PC-3 (cell line): ENCODE measurements at regions not wholly inside any gene's neighbourhood (a gene's known extent, or its start where the extent isn't known, plus 50 kb on each side); places are given as distances from the start of the nearest gene placed in this dataset. TPM values are rescaled to one million over a fixed set of nuclear protein-coding genes. Genes with fewer than 3 reads are reported as not detected.

Experiments used
- ATAC-seq: fragments of 200-7000 bp; cut with Tn5 transposase; 2 replicates; pipeline ENCODE4 v1.9.1; 2020; ENCODE audit warnings: mild to moderate bottlenecking, moderate library complexity
- BruUV-seq: library from RNA; stranded (reverse); fragments of 400-500 nt; replicated peaks from 2 replicates; lab custom pipeline; 2021; lab: Mats Ljungman, UMichigan
- CTCF ChIA-PET: fragments of 300-600 bp; sonication (Branson Sonifier 250); formaldehyde crosslinking; loops from one replicate; lab custom pipeline; 2022; ENCODE audit warnings: antibody characterized with exemption; lab: Charles Lee
- POLR2A ChIA-PET: fragments of 300-600 bp; sonication (Branson Sonifier 250); formaldehyde crosslinking; loops from one replicate; lab custom pipeline; 2022; ENCODE audit warnings: antibody characterized with exemption; ENCODE audit not compliant: unreplicated experiment; lab: Charles Lee
- DNase-seq: peaks from one replicate; pipeline ENCODE4 v3.0.0-alpha.2; 2015
- H2AFZ ChIP-seq: fragments of 300-600 bp; sonication (generic); 2 replicates; pipeline ENCODE4 v1.6.0; 2016; ENCODE audit warnings: antibody characterized with exemption, low read length
- H3F3A ChIP-seq: fragments of 300-600 bp; sonication (generic); one replicate; pipeline ENCODE4 v1.6.0; 2017; ENCODE audit warnings: antibody characterized with exemption, low read length, control low read depth, mild to moderate bottlenecking; ENCODE audit not compliant: unreplicated experiment
- H3K27ac ChIP-seq: fragments of 300-600 bp; sonication (generic); 2 replicates; pipeline ENCODE4 v1.5.1; 2016; ENCODE audit warnings: mild to moderate bottlenecking, low read length
- H3K27me3 ChIP-seq: fragments of 300-600 bp; sonication (generic); 2 replicates; pipeline ENCODE4 v1.6.1; 2016; ENCODE audit warnings: low read length, mixed read lengths
- H3K36me3 ChIP-seq: fragments of 300-600 bp; sonication (generic); 2 replicates; pipeline ENCODE4 v1.6.1; 2016; ENCODE audit warnings: low read depth, mixed run types, low read length, mixed read lengths
- H3K4me1 ChIP-seq: fragments of 300-600 bp; sonication (generic); 2 replicates; pipeline ENCODE4 v1.5.1; 2016; ENCODE audit warnings: low read length; ENCODE audit not compliant: insufficient read depth
- H3K4me2 ChIP-seq: fragments of 300-600 bp; sonication (generic); 2 replicates; pipeline ENCODE4 v1.6.0; 2016; ENCODE audit warnings: low read length
- H3K4me3 ChIP-seq: fragments of 300-600 bp; sonication (generic); 2 replicates; pipeline ENCODE4 v1.5.1; 2016; ENCODE audit warnings: mild to moderate bottlenecking, low read length, mixed read lengths
- H3K79me2 ChIP-seq: fragments of 300-600 bp; sonication (generic); 2 replicates; pipeline ENCODE4 v1.6.1; 2017; ENCODE audit warnings: low read length, mixed read lengths
- H3K9ac ChIP-seq: fragments of 300-600 bp; sonication (generic); 2 replicates; pipeline ENCODE4 v1.6.0; 2016; ENCODE audit warnings: mild to moderate bottlenecking, low read length
- H3K9me2 ChIP-seq: fragments of 300-600 bp; sonication (generic); replicated peaks from 2 replicates; pipeline ENCODE4 v1.6.1; 2016; ENCODE audit warnings: mixed run types, low read length, mixed read lengths
- H3K9me3 ChIP-seq: fragments of 300-600 bp; sonication (generic); 2 replicates; pipeline ENCODE4 v1.6.1; 2016; ENCODE audit warnings: low read length, mixed read lengths
- H4K20me1 ChIP-seq: fragments of 300-600 bp; sonication (generic); 2 replicates; pipeline ENCODE4 v1.6.1; 2016; ENCODE audit warnings: low read length, mixed read lengths
- EZH2 ChIP-seq: fragments of 300-600 bp; sonication (generic); IDR thresholded peaks from one replicate; pipeline ENCODE4 v1.6.1; 2017; ENCODE audit warnings: antibody characterized with exemption, mild to moderate bottlenecking, low read length; ENCODE audit not compliant: unreplicated experiment
- EZH2phosphoT487 ChIP-seq: fragments of 300-600 bp; sonication (generic); IDR thresholded peaks from 2 replicates; pipeline ENCODE4 v1.6.1; 2018; ENCODE audit warnings: mild to moderate bottlenecking, antibody characterized with exemption, low read length, borderline replicate concordance
- intact Hi-C: fragments of 100-400 bp; cut with micrococcal nuclease; formaldehyde crosslinking; loops from 2 replicates; pipeline ENCODE4 v1.9.0; 2023
- microRNA-seq: library from miRNA; unstranded; fragments of <30 nt; microRNA quantifications from one replicate; pipeline ENCODE4 v1.1.0, GENCODE V29; 2020; ENCODE audit not compliant: unreplicated experiment
- TF ChIP-seq, protein P1 (sequence below): fragments of 300-600 bp; sonication (generic); conservative IDR thresholded peaks from 2 replicates; pipeline ENCODE4 v1.5.1; 2017; ENCODE audit warnings: antibody characterized with exemption, low read depth, mild to moderate bottlenecking, low read length

- TF ChIP-seq, protein P1, sequence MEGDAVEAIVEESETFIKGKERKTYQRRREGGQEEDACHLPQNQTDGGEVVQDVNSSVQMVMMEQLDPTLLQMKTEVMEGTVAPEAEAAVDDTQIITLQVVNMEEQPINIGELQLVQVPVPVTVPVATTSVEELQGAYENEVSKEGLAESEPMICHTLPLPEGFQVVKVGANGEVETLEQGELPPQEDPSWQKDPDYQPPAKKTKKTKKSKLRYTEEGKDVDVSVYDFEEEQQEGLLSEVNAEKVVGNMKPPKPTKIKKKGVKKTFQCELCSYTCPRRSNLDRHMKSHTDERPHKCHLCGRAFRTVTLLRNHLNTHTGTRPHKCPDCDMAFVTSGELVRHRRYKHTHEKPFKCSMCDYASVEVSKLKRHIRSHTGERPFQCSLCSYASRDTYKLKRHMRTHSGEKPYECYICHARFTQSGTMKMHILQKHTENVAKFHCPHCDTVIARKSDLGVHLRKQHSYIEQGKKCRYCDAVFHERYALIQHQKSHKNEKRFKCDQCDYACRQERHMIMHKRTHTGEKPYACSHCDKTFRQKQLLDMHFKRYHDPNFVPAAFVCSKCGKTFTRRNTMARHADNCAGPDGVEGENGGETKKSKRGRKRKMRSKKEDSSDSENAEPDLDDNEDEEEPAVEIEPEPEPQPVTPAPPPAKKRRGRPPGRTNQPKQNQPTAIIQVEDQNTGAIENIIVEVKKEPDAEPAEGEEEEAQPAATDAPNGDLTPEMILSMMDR, result no peak
- no peak for TF ChIP-seq EZH2
- no peak for TF ChIP-seq EZH2phosphoT487
- Histone ChIP-seq H3K27ac (no peak overlapping the region), H3K4me2 (no peak overlapping the region), H3K9me2 (no peaks in the 10 kb centered on the region), H3K27me3 (peaks cover 65% of the 10 kb centered on the region), H2AFZ (no peak overlapping the region), H3K4me1 (no peaks in the 10 kb centered on the region), H4K20me1 (no peaks in the 10 kb centered on the region), H3K4me3 (no peak overlapping the region), H3K36me3 (no peaks in the 10 kb centered on the region), H3K9ac (no peak overlapping the region), H3K79me2 (no peaks in the 10 kb centered on the region), H3F3A (no peaks in the 10 kb centered on the region), H3K9me3 (no peaks in the 10 kb centered on the region)
- DNase-seq (no peak), ATAC-seq (no peak)
- BruUV-seq, result no TSS peak
- CTCF ChIA-PET, result no interaction called here
- intact Hi-C loops, result no loop called here
- POLR2A ChIA-PET, result no interaction called here
Observed at GRCh38 chr22:22836635-22837034, 51.0 kb upstream of the IGLL5 start.

Small RNA genes in the stretch of these regions (microRNA-seq; reads per million reads assigned to microRNA genes)
- gene MIR650, result not detected
